GM18858 (cell line): ENCODE measurements at regions not wholly inside any gene's neighbourhood (a gene's known extent, or its start where the extent isn't known, plus 50 kb on each side); places are given as distances from the start of the nearest gene placed in this dataset.

ENCODE experiments used
- ATAC-seq: cut with Tn5 transposase; IDR thresholded peaks from one replicate; pipeline ENCODE4 v1.9.1; 2021; ENCODE audit not compliant: unreplicated experiment

- ATAC-seq = no peak
Observed at GRCh38 chr16:65663774-65664173, 541.9 kb upstream of the CDH11 start.

- no peak for ATAC-seq
Observed at GRCh38 chr16:65662256-65662655, 540.4 kb upstream of the CDH11 start.

GRCh38 chr16:65661558-65661957, 539.7 kb upstream of the CDH11 start:
- ATAC-seq = no peak

GRCh38 chr16:65660390-65660789, 538.5 kb upstream of the CDH11 start:
- no peak for ATAC-seq

- no peak for ATAC-seq
Observed at GRCh38 chr16:65659758-65660157, 537.9 kb upstream of the CDH11 start.

GRCh38 chr16:65658787-65659220, 536.9 kb upstream of the CDH11 start:
- no peak for ATAC-seq

GRCh38 chr16:65658349-65658748, 536.5 kb upstream of the CDH11 start:
- ATAC-seq = no peak

- ATAC-seq = no peak
Observed at GRCh38 chr16:65657556-65657955, 535.7 kb upstream of the CDH11 start.

- ATAC-seq = no peak
Observed at GRCh38 chr16:65657071-65657494, 535.2 kb upstream of the CDH11 start.

GRCh38 chr16:65655802-65656201, 533.9 kb upstream of the CDH11 start:
- no peak for ATAC-seq

- no peak for ATAC-seq
Observed at GRCh38 chr16:65648101-65648500, 526.2 kb upstream of the CDH11 start.

GRCh38 chr16:65644821-65645220, 523.0 kb upstream of the CDH11 start:
- no peak for ATAC-seq

- ATAC-seq = no peak
Observed at GRCh38 chr16:65641762-65642289, 520.0 kb upstream of the CDH11 start.

GRCh38 chr16:65641049-65641761, 519.3 kb upstream of the CDH11 start:
- no peak for ATAC-seq

- ATAC-seq = no peak
Observed at GRCh38 chr16:65634833-65635232, 513.0 kb upstream of the CDH11 start.

- ATAC-seq = no peak
Observed at GRCh38 chr16:65634291-65634690, 512.4 kb upstream of the CDH11 start.

GRCh38 chr16:65624666-65625065, 502.8 kb upstream of the CDH11 start:
- ATAC-seq = no peak

GRCh38 chr16:65624229-65624628, 502.4 kb upstream of the CDH11 start:
- ATAC-seq = no peak

GRCh38 chr16:65622871-65623270, 501.0 kb upstream of the CDH11 start:
- no peak for ATAC-seq

- no peak for ATAC-seq
Observed at GRCh38 chr16:65622151-65622550, 500.3 kb upstream of the CDH11 start.

- ATAC-seq = no peak
Observed at GRCh38 chr16:65621640-65622039, 499.8 kb upstream of the CDH11 start.

- ATAC-seq = no peak
Observed at GRCh38 chr16:65619606-65620005, 497.7 kb upstream of the CDH11 start.

GRCh38 chr16:65618931-65619330, 497.1 kb upstream of the CDH11 start:
- no peak for ATAC-seq
